Suppressor macrophage treated with lipopolysaccharide for 4 hours (primary cell): ENCODE measurements at regions not wholly inside any gene's neighbourhood (a gene's known extent, or its start where the extent isn't known, plus 50 kb on each side); places are given as distances from the start of the nearest gene placed in this dataset.
"Not testable (repeated sequence)": the region's sequence is repeated elsewhere in the genome, so short reads cannot be mapped to it uniquely, and the experiment has no call there.

Experiments
- DNase-seq: peaks from one replicate; pipeline ENCODE4 v3.0.0-alpha.2; 2020

DNA sequence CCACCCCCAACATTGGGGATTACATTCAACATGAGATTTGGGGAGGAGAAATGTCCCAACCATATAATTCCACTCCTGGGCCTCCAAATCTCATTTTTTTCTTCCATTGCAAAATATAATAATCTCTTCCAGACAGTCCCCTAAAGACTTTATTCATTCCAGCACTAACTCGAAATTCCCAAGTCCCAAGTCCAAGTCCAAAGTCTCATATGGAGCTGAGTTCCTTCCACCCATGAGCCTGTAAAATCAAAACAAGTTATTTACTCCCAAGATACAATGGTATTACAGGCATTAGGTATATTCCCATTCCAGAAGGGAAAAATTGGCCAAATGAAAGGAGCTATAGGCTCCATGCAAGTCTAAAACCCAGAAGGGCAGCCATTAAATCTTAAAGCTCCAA lies 56.7 kb downstream of the P2RY1 start:
- DNase-seq, result no peak

DNA sequence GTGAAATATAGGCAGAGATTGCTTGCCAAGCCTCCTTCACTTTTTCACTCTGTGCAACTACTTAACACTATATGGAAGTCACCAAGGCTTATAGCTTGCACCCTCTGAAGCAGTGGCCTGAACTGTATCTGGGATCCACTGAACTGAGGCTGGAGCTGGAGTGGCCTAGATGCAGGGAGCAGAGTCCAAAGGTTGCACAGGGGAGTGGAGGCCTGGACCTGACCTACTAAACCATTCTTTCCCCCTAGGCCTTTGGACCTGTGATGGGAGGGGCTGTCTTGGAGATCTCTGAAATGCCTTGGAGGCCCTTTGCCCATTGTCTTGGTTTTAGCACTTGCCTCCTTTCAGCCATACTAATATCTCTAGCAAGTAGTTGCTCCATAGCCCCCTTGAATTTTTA lies 57.5 kb downstream of the P2RY1 start:
- no peak for DNase-seq

GRCh38 chr3:152893647-152894046 lies 58.7 kb downstream of the P2RY1 start:
- no peak for DNase-seq

- DNase-seq, result no peak
These were observed 64.4 kb downstream of the P2RY1 start for GRCh38 chr3:152899306-152899705.

- DNase-seq, result peak; percentile 29
These were observed 67.3 kb downstream of the P2RY1 start for GRCh38 chr3:152902141-152902669.

GRCh38 chr3:152905631-152906030 lies 70.7 kb downstream of the P2RY1 start:
- DNase-seq, result no peak

GRCh38 chr3:152909180-152909883 lies 74.4 kb downstream of the P2RY1 start:
- DNase-seq, result no peak

GRCh38 chr3:152910211-152910610 lies 75.3 kb downstream of the P2RY1 start:
- DNase-seq, result no peak

- DNase-seq, result no peak
These were observed 76.0 kb downstream of the P2RY1 start for GRCh38 chr3:152910966-152911365.

GRCh38 chr3:152914743-152915142 lies 79.8 kb downstream of the P2RY1 start:
- not testable (repeated sequence) for DNase-seq

DNA sequence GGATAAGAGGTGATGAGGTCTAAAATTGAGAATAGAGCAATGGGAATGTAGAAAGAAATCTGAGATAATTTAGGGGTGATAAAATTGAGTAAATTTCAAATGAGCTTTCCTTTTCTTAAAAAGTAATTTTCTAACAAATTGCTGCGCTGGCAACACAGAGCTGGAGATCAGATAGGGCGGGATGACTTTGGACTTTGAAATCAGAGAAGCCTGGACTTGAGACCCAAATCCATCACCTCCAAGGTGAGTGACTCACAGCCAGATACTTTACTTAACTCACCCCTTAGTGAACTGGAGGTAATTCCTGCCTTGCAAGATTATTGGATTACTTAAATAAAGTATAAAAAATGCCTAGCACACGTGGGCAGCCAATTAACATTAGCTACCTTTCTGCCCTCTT lies 80.8 kb downstream of the P2RY1 start:
- DNase-seq, result no peak

- no peak for DNase-seq
These were observed 81.9 kb downstream of the P2RY1 start for GRCh38 chr3:152916753-152917279.

GRCh38 chr3:152921351-152921750 lies 86.4 kb downstream of the P2RY1 start:
- DNase-seq, result no peak

GRCh38 chr3:152922554-152922953 lies 87.6 kb downstream of the P2RY1 start:
- no peak for DNase-seq

- DNase-seq, result no peak
These were observed 92.2 kb downstream of the P2RY1 start for GRCh38 chr3:152927131-152927530.

GRCh38 chr3:152930516-152930915 lies 95.6 kb downstream of the P2RY1 start:
- DNase-seq, result no peak

- no peak for DNase-seq
These were observed 102.3 kb downstream of the P2RY1 start for GRCh38 chr3:152937234-152937633.

DNA sequence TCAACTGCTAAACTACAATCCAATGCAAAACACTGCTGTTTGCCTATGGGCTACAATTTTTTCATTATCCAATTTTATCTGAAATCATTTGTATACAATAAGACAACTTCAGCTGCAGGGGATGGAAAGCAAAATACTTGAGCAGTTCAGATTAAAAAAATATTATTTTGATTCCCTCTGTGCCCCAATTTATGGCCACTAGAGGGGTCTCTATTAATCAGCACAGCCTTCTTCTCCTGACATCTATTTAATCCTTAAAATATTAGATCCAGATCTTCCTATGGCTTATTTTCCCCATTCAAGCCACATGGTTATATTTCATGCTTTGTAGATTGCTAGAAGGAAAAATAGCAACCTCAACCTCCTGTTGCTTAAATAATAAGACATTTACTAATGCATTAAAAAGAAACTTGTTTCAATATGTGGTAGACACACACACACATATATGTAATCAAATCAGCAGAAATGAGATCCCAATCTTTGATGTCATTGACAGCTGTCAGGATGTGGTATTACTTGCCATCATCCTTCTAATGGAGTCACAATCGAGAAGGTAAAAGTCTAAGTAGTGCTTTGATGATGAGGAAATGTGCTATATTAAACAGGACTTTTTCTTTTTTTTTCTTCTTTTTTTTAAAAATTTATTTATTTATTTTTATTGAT lies 104.2 kb downstream of the P2RY1 start:
- DNase-seq, result no peak

GRCh38 chr3:152941859-152942258 lies 106.9 kb downstream of the P2RY1 start:
- DNase-seq, result no peak

DNA sequence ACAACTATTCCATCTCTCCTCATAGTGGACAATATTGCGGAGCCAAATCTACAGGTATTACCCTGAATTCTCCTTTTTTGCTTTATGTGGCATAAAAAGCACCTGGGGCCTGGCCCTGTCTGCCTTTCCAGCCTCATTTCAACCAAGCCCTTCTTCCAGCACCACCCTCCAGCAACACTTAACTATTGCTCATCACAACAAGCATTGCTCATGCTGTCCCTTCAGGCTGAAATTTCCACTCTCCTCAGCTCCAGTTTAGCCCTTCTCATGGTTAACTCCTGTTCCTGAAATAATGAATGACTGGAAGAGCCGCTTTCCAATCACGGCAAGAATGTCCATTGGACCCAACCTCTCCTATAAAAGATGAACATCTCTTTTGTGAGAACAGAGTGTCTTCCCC lies 107.4 kb downstream of the P2RY1 start:
- no peak for DNase-seq

- no peak for DNase-seq
These were observed 108.7 kb downstream of the P2RY1 start for GRCh38 chr3:152943645-152944044.

GRCh38 chr3:152944671-152945070 lies 109.7 kb downstream of the P2RY1 start:
- DNase-seq, result no peak

- no peak for DNase-seq
These were observed 110.6 kb downstream of the P2RY1 start for GRCh38 chr3:152945556-152945955.

DNA sequence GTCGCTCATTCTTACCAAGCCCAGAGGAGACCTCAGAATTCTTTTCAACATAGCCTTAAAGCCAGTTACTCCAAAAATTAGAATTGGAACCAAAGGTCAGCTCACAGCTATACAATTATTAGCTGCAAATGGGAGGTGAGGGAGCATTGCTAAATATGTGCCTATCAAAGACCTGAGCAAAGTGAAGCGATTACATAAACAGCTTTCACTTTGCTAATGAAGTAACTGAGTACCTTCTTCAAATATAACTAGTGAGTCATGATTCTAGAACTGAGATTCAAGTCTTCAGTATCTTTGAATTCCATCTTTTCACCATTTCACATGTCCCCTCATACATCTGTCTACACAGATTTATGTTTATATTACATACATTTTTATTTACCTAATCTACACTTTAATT lies 122.6 kb downstream of the P2RY1 start:
- DNase-seq, result no peak
